DND-41 (cell line): ENCODE measurements at regions not wholly inside any gene's neighbourhood (a gene's known extent, or its start where the extent isn't known, plus 50 kb on each side); places are given as distances from the start of the nearest gene placed in this dataset.

Source experiments
- ATAC-seq: fragments of 200-7000 bp; cut with Tn5 transposase; 3 replicates; pipeline ENCODE4 v1.9.1; 2021; ENCODE audit warnings: low read depth; ENCODE audit not compliant: insufficient read depth
- DNase-seq: peaks from one replicate; pipeline ENCODE4 v3.0.0-alpha.2; 2020
- H2AFZ ChIP-seq: 2 replicates; pipeline ENCODE4 v1.6.0; 2012; ENCODE audit warnings: low read depth, low read length
- H3K27ac ChIP-seq: 2 replicates; pipeline ENCODE4 v1.5.1; 2012; ENCODE audit warnings: low read length, inconsistent platforms
- H3K27me3 ChIP-seq: fragments of 200-600 bp; sonication (generic); 2 replicates; pipeline ENCODE4 v1.6.0; 2012; ENCODE audit warnings: low read length, mild to moderate bottlenecking, inconsistent platforms; ENCODE audit not compliant: insufficient read depth, poor library complexity
- H3K36me3 ChIP-seq: 2 replicates; pipeline ENCODE4 v1.5.1; 2012; ENCODE audit warnings: low read length, inconsistent platforms; ENCODE audit not compliant: insufficient read depth
- H3K4me1 ChIP-seq: 2 replicates; pipeline ENCODE4 v1.5.1; 2012; ENCODE audit warnings: mild to moderate bottlenecking, low read length; ENCODE audit not compliant: insufficient read depth
- H3K4me2 ChIP-seq: 2 replicates; pipeline ENCODE4 v1.6.0; 2012; ENCODE audit warnings: mild to moderate bottlenecking, moderate library complexity, low read length, inconsistent platforms; ENCODE audit not compliant: insufficient read depth
- H3K4me3 ChIP-seq, 2 experiments: fragments of 200-600 bp in 1 of 2; shearing (Covaris generic) in 1 of 2; 2 replicates each; pipeline ENCODE4 v1.5.1; 2012 to 2016; ENCODE audit warnings: inconsistent platforms in 2 of 2, low read length in 2 of 2, mild to moderate bottlenecking in 2 of 2, low read depth in 1 of 2, moderate library complexity in 1 of 2
- H3K79me2 ChIP-seq: 2 replicates; pipeline ENCODE4 v1.6.0; 2012; ENCODE audit warnings: low read length, inconsistent platforms; ENCODE audit not compliant: insufficient read depth
- H3K9ac ChIP-seq: 2 replicates; pipeline ENCODE4 v1.6.0; 2012; ENCODE audit warnings: low read depth, mild to moderate bottlenecking, inconsistent platforms, low read length, moderate library complexity
- H3K9me3 ChIP-seq: 2 replicates; pipeline ENCODE4 v1.5.1; 2012; ENCODE audit warnings: low read length, moderate library complexity, mild to moderate bottlenecking, inconsistent platforms; ENCODE audit not compliant: insufficient read depth, severe bottlenecking
- H4K20me1 ChIP-seq: 2 replicates; pipeline ENCODE4 v1.6.0; 2012; ENCODE audit warnings: low read length; ENCODE audit not compliant: insufficient read depth
- CTCF ChIP-seq: IDR thresholded peaks from 2 replicates; pipeline ENCODE4 v1.5.1; 2012; ENCODE audit warnings: borderline replicate concordance, low read length, moderate library complexity, mild to moderate bottlenecking; ENCODE audit not compliant: poor library complexity, severe bottlenecking; ENCODE audit errors: extremely low read depth
- EZH2 ChIP-seq: IDR thresholded peaks from 3 replicates; pipeline ENCODE4 v1.6.1; 2012; ENCODE audit warnings: borderline replicate concordance, low read depth, mild to moderate bottlenecking, moderate library complexity, low read length, inconsistent platforms; ENCODE audit not compliant: severe bottlenecking

- Histone ChIP-seq H2AFZ (no peak overlapping the region), H3K9me3 (no peaks in the 10 kb centered on the region), H4K20me1 (no peaks in the 10 kb centered on the region), H3K27me3 (no peaks in the 10 kb centered on the region), H3K36me3 (no peaks in the 10 kb centered on the region), H3K9ac (no peak overlapping the region), H3K79me2 (no peaks in the 10 kb centered on the region), H3K4me3 (no peak overlapping the region), H3K27ac (no peak overlapping the region), H3K4me2 (no peak overlapping the region), H3K4me1 (no peaks in the 10 kb centered on the region)
- DNase-seq (no peak), ATAC-seq (no peak)
- no peak for TF ChIP-seq EZH2
- no peak for TF ChIP-seq CTCF
Observed at GRCh38 chr3:178270838-178271237, 265.4 kb upstream of the KCNMB2 start.

GRCh38 chr3:178271740-178272387 is 264.4 kb upstream of the KCNMB2 start:
- Histone ChIP-seq H3K4me1 (no peaks in the 10 kb centered on the region), H3K4me3 (no peak overlapping the region), H3K27ac (no peak overlapping the region), H3K9ac (no peak overlapping the region), H4K20me1 (no peaks in the 10 kb centered on the region), H3K36me3 (no peaks in the 10 kb centered on the region), H3K79me2 (no peaks in the 10 kb centered on the region), H3K4me2 (no peak overlapping the region), H2AFZ (no peak overlapping the region), H3K9me3 (no peaks in the 10 kb centered on the region), H3K27me3 (no peaks in the 10 kb centered on the region)
- DNase-seq (no peak), ATAC-seq (no peak)
- TF ChIP-seq CTCF (no peak), EZH2 (no peak)

GRCh38 chr3:178272841-178273240 is 263.4 kb upstream of the KCNMB2 start:
- H3K79me2 ChIP-seq, result no peaks in the 10 kb centered on the region
- ATAC-seq (no peak), DNase-seq (no peak)
- H3K27me3 ChIP-seq, result no peaks in the 10 kb centered on the region
- no peaks in the 10 kb centered on the region for H3K4me1 ChIP-seq
- H3K27ac ChIP-seq, result no peak overlapping the region
- H3K36me3 ChIP-seq, result no peaks in the 10 kb centered on the region
- no peak overlapping the region for H3K9ac ChIP-seq
- H4K20me1 ChIP-seq, result no peaks in the 10 kb centered on the region
- H2AFZ ChIP-seq, result no peak overlapping the region
- no peaks in the 10 kb centered on the region for H3K9me3 ChIP-seq
- no peak for TF ChIP-seq CTCF
- no peak for TF ChIP-seq EZH2
- H3K4me3 ChIP-seq, result no peak overlapping the region
- no peak overlapping the region for H3K4me2 ChIP-seq

- no peaks in the 10 kb centered on the region for H3K79me2 ChIP-seq
- no peak overlapping the region for H3K9ac ChIP-seq
- no peak overlapping the region for H3K4me2 ChIP-seq
- DNase-seq, result no peak
- peaks cover under 1% of the 10 kb centered on the region for H3K9me3 ChIP-seq
- no peaks in the 10 kb centered on the region for H3K4me1 ChIP-seq
- no peaks in the 10 kb centered on the region for H3K27me3 ChIP-seq
- H3K27ac ChIP-seq, result no peak overlapping the region
- ATAC-seq, result no peak
- H2AFZ ChIP-seq, result no peak overlapping the region
- H4K20me1 ChIP-seq, result no peaks in the 10 kb centered on the region
- no peak for TF ChIP-seq EZH2
- no peak for TF ChIP-seq CTCF
- H3K4me3 ChIP-seq, result no peak overlapping the region
- no peaks in the 10 kb centered on the region for H3K36me3 ChIP-seq
Observed at GRCh38 chr3:178274711-178275110, 261.5 kb upstream of the KCNMB2 start.
